HG03342 (cell line): ENCODE measurements at regions not wholly inside any gene's neighbourhood (a gene's known extent, or its start where the extent isn't known, plus 50 kb on each side); places are given as distances from the start of the nearest gene placed in this dataset.

Experiments
- ATAC-seq: cut with Tn5 transposase; IDR thresholded peaks from one replicate; pipeline ENCODE4 v1.9.1; 2021; ENCODE audit warnings: mild to moderate bottlenecking, moderate library complexity; ENCODE audit not compliant: unreplicated experiment

DNA sequence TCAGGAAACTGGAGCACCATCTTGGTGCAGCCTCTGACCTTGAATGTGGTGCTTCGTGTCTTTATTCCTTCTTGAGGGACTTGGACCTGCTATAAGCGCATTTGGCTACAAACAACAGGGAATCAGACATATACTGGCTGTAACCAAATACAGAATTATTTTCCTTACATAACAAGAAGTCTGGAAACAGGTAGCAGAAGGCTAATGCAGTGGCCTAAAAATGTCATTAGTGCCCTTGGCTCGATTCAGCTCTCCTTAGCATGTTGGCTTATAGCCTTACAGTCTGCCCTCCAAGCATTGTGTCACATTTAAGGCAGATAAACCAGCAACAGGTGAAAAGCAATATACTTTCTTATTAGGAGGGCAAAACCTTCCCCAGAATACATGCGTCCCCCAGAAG is 655.4 kb downstream of the XIRP2 start:
- no peak for ATAC-seq

DNA sequence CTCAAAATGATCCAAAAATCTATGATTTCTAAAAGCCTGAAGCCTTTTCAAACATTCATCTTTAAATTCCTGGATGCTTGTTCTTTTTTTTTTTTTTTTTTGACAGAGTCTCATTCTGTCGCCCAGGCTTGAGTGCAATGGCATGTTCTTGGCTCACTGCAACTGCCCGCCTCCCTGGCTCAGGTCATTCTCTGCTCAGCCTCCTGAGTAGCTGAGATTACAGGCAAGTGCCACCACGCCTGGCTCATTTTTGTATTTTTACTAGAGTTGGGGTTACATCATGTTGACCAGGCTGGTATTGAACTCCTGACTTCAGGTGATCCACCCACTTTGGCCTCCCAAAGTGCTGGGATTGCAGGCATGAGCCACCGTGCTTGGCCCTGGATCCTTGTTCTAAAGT is 649.5 kb downstream of the XIRP2 start:
- no peak for ATAC-seq

DNA sequence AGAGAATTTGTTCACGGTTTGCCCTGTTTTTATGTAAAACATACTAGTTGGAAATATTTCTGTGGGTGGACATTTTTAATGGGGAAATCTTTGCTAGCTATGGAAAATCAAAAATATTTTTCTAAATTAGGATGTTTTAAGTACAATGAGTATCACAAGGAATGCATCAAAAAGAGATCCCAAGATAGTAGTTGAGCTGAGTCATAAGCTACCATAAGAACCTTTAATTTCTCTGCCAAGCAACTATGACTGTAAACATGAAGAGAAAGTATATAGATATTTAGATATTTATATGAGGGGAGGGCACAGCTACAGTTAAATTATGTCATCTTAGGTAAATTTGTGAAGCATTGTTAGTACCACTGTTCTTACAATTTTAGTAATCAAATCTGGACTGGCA is 646.2 kb downstream of the XIRP2 start:
- no peak for ATAC-seq

DNA sequence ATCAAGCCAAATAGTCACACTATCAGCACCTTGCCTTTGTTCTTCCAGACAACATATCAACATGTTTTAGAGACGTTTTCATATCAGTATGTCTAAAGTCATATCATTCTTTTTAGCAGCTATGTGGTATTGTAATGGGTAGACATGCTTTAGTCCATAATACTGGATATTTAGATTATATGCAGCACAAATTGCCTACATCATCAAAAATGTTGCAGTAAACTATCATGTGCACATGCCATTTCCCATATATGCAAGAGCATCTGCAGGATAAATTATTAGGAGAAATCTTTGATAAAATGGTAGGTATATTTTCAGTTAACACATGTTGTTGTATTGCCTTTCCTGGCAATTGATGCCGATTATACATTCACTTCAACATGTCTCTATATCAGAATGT is 636.5 kb downstream of the XIRP2 start:
- no peak for ATAC-seq

DNA sequence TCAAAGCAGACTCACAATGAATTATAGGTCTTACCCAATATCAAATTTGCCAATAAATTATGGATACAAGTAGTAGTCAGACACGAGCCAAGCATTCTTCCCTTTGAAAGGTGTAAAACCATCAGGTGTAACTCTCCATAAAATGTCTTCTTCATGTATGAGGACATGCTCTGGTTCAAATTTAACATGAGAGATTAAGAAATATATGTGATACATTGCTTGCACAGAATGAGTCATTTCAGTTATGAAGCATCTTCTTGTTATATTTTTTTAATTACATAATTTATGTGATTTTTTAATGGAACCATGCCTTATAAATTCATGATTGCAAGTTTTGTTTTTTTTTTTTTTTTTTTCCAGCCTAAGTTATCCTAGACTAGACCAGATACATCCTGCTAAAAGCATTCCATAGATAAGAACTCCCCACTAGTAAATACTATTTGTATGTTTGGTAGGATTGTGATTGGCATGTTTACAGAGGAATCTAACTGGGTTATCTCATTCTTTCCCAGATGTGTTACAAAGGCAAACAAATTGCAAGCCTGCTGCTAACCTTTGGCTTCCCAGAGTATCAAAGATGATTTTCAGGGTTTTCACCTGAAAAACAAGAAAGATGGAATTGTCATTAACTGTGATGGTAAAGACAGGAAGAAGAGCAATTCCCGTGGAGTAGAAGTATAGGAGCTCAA is 621.9 kb downstream of the XIRP2 start:
- ATAC-seq, result no peak

DNA sequence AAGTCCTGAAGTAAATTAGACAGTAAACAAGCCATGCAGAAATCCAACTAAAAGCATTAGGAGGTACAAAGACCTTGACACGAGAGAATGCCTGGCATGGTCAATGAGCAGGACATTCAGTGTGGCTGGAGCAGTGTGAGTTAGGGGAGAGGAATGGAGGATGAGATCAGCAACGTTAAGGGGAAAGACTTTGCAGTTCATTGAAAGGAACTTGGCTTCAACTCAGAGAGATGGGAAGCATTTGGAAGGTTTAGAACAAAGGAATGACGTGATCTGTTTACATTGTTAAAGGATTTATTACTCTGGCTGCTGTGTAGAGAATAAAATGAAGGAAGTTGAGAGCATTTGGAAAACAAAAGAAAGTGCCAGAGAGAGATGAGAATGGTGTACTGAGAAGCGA is 621.3 kb downstream of the XIRP2 start:
- no peak for ATAC-seq

DNA sequence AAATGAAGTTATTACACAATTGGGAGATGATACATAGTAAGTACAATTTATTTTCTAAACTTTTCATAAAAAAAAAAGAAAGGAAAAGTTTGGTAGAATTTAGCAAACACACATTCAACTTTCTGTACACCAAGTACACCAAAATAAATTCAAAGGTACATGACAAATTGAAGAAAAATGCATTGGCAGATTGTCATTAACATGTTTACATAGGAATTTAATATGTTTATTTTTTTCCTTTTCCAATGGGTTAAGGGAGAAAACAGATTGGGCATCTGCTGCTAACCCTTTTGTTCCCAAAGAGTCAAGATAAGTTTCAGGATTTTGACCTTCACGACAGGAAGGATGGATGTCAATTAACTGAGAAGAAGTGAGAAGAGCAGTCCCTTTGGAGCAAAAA is 620.4 kb downstream of the XIRP2 start:
- ATAC-seq, result no peak

DNA sequence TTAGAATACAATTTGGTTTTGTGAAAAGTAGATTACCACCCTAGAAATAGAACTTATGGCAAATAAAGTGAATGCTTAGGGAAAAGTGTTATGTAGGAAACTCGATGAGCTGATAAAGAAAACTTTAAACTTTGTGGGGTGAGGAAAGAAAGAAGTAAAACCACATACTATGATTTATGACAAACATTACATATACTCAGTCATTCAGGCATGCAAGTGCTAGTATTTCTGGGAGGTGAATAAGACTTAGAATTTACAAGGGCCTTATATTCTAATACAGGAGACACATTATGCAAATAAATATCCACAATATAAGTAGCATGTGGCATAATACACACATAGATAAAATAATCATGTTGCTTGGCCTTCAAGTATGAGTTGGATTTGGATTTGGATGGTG is 618.1 kb downstream of the XIRP2 start:
- ATAC-seq, result no peak

DNA sequence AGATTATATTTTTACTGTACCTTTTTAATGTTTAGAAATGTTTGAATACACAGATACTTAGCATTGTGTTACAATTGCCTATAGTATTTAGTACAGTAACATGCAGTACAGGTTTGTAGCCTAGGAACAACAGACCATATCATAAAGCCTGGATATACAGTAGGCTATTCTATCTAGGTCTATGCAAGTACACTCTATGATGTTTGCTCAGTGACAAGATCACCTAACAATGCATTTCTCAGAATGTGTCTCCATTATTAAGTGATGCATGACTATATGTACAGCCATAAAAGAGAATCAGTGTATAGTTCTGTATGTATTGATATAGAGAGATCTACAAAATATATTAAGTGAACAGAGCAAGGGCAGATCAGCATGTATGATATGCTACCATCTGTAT is 616.4 kb downstream of the XIRP2 start:
- no peak for ATAC-seq

DNA sequence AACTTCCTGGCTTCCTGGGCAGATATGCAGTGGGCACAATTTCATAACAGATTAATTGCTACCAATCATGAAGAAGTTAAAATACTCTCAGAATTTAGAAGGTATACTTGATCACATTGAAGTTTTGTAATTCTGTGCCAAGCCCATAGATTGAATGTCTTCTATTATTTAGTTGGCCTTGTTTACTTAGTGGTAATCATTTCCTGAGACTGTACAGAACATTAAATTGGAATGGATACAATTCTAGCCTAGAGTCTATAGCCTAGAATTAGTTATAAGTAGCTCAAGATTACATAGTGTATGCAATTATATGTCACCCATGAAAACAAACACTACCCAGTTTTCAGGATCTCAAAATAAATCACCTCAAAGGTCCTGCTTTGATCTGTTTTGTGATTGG is 615.8 kb downstream of the XIRP2 start:
- ATAC-seq, result no peak

DNA sequence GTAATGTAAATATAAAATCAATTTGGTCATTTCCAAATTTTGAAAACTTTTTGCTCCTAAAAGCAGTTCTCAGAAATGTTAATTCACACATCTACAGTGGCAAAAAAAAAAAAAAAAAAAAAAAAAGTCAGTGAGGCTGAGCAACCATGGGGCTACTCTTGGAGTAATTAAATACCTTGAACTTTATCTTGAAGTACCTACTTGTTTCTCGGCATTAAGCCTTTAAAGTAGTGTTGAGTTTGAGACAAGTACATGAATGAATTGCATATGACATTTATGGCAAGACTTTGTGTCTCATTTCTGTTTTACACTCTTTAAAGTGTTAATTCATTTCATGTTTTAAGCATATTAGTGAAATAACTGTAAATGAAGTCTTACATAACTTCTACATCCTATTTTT is 613.3 kb downstream of the XIRP2 start:
- no peak for ATAC-seq

DNA sequence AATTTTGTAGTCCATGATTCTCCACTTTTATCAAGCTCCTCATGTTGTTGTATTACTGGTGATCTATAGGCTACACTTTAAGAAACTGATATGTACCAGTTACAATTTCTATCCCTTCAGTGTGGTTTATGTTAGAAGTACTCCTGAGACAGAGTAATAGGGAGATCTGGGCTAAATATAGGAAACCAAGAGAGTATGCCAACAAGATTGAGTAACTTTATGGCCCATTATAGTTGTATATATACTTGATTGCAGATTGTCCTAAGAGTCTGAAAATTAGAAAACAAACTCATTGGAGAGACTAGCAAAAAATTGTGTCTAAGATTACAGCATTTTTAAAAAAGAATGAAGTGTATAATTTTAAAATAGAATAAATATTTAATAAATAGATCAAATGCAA is 605.6 kb downstream of the XIRP2 start:
- no peak for ATAC-seq

DNA sequence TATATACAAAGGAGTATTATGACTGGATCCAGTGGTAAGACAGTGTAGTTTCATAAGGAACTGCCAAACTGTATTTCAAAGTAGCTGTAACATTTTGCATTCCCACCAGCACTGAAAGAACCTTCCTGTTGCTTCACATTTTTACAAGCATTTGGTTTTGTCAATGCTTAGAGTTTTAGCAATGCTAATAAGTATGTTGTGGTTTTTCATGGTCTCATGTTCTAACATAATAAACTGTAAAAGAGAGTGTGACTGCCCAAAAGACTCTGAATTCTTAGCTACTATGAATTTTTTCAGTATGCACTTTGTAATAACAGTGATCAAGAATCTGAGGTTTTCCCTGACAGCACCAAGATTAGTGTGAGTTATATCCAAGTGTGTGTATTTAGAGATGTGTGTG is 604.2 kb downstream of the XIRP2 start:
- no peak for ATAC-seq

DNA sequence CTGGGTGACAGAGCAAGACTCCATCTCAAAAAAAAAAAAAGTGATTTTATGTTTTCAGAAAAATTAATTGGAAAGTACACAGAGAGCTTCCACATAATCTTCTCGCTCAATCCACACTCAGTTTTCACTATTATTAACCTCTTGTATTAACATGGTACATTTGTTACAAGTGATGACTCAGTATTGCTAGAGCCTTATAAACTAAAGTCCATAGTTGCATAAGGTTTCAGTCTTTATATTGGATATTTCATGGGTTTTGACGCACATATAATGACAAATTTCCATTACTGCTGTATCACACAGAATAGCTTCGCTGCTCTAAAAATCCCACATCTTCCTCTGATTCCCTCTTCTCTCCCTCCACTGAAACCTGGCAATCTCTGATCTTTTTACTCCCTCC is 603.5 kb downstream of the XIRP2 start:
- ATAC-seq, result no peak

DNA sequence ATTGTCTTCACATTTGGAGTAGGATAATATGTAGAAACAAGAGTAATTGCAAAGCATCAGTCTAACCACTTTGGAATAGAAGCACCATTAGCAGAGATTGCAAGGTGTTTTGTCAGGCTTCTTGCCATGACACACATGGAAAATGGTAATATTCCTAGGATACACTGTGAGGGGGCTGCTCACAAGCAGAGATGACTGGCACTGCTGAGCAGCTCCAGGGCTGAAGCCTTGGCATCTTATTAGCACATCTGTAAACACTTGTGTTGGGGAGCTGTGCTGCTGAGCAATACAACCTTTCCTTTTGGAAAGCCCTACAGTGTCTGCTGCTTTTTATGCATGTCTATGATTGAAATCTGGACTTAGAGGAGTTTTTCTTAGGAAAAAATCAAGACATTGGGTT is 602.2 kb downstream of the XIRP2 start:
- ATAC-seq, result no peak

DNA sequence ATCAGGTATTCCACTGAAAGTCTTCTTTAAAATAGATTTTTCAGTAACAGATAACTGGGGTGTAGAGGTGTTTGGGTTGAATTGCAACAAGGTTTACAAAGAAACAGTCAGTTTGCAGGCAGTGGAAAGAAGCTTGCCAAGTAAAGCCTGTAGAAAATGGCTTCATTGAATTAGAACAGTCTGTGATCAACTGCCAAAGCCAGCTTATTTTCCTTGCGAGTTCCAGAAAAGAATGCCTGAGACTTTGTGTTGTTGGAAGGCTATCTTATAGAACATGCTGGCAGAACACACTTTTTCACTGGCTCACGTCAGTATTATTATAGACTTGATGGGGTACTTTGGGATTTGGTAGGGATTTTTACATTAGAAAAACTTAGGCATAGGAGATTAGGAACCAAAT is 601.0 kb downstream of the XIRP2 start:
- ATAC-seq, result no peak

DNA sequence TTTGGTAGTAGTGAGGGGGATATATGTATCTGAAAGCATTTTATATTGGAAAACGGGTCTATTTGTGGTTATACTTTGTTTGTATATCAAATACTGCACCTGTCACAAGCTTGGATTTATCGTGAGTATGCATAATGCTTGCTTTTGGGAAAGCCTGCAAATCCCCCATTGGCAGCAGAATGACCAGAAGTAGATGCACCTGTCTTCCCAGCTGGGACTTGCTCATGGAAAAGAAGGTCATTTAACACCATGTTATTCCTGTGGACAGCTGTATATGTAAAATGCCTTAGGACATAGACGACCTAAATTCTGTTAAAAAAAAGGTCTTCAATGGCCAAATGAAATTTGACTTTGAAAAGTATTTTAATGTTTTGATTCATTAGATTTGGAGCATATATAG is 599.4 kb downstream of the XIRP2 start:
- ATAC-seq, result no peak

DNA sequence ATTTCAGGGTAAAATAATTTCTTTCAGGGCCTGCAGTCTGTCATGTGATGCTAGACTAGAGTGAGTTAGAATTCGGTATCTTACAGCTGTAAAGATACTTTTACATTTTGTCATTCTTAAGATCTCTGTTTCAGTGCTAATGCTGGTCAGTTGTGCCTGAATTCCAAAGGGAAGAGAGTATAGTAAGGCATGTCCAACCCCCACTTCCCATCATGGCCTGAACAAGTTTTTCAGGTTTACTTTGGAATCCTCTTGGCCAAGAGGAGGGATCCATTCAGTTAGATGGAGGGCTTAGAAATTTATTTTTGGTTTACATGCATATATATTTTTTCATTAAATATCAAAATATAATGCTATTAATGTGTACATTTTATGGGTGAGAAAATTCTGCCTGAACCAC is 596.6 kb downstream of the XIRP2 start:
- no peak for ATAC-seq

DNA sequence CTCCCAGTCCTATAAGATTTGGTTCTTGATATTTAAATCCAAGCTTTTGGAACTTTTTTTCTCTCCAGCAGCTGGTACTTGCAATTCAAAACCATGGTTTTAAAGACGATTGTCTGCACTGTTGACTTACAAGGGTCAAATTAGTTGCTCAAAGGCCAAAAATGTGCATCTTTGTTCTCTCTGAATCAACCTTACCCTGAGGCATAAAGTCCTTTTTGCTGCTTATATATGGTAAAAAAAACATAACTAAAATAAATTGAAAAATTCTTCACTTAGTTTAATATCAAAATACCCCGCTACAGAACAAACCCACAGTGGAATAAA is 592.7 kb downstream of the XIRP2 start:
- no peak for ATAC-seq

DNA sequence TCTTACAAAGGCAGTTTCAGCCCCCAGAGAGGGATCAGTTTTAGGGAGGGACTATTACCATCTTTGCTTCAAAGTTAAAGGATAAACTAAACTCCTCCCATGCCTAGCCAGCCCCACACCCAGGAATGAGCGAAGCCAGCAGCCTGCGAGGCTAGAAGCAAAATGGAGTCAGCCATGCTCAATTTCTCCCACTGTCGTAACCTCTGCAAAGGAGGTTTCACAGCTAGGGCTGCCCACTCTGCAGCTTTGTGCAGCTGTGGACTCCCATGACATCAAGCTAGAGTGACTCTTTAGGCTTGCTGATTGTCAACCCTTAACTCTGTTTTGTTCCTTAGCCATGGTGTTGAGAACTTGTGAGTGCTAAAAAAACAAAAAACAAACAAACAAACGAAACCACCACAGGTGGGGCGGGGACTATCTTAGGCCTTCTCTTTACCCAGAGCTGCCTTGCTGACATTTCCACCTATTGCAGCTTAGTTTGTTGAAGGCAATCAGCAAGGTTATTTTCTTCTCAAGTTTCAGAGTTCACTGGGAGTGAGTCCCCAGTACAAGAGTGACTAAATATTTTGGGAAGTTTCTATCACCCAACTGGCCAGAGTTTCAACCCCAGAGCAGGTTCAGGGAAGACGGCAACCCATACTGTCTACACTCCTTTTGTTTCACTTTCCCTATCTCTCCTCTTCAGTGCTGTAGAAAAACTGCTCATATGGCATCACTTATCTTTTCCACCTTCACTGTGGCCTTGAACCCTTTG is 592.1 kb downstream of the XIRP2 start:
- no peak for ATAC-seq

DNA sequence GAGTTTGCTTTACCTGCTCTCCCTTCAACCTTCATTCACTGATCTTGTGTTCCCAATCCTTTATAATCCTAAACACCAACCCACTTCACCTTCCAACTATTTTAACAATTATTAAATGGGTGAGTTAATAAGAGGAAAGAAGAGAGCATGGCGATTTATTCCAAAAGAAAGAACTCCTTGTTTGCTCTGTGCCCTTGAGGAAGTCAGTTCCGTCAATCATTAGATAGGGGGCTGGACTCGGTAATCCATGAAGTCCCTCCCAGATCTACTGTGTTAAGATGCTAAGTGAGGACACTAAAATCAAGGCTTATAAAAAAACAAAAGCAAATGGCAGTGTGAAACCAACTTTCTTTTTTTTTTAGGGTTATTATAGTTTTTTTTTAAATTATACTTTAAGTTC is 589.9 kb downstream of the XIRP2 start:
- ATAC-seq, result no peak

DNA sequence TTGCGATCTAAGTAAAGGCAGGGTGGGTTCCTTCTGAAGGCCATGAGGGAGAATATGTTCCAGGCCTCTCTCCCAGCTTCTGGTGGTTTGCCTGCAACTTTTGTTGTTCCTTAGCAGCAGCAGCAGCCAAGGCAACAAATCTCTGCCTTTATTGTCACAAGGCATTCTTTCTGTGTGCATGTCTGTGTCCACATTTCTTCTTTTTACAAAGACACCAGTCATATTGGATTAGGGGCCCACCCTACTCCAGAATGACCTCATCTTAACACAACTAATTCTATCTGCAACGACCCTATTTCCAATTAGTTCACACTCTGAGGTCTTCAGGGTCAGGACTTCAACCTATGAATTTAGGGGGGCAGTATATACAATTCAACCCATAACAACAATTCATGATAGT is 587.5 kb downstream of the XIRP2 start:
- ATAC-seq, result no peak

DNA sequence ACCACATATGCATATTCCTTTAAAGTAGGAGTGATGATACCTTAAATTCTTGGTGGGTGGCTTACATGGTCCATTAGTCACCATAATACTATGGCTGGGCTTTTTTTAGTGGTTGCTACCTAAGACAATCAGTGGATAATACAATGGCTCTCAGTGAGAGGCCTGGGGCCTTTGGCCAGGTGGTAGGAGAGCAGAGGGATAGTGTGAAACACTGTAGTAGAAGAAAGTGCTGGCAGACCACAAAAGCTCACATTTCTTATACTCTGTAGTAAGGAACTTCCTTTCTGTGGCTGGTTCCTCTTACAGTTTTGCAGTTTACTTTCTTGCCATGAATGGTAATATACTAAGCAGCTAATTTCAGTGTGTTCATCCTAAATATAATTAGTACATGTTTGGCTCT is 583.5 kb downstream of the XIRP2 start:
- ATAC-seq, result no peak
